ENCODE measurements at regions not wholly inside any gene's neighbourhood (a gene's known extent, or its start where the extent isn't known, plus 50 kb on each side); places are given as distances from the start of the nearest gene placed in this dataset.

DNA sequence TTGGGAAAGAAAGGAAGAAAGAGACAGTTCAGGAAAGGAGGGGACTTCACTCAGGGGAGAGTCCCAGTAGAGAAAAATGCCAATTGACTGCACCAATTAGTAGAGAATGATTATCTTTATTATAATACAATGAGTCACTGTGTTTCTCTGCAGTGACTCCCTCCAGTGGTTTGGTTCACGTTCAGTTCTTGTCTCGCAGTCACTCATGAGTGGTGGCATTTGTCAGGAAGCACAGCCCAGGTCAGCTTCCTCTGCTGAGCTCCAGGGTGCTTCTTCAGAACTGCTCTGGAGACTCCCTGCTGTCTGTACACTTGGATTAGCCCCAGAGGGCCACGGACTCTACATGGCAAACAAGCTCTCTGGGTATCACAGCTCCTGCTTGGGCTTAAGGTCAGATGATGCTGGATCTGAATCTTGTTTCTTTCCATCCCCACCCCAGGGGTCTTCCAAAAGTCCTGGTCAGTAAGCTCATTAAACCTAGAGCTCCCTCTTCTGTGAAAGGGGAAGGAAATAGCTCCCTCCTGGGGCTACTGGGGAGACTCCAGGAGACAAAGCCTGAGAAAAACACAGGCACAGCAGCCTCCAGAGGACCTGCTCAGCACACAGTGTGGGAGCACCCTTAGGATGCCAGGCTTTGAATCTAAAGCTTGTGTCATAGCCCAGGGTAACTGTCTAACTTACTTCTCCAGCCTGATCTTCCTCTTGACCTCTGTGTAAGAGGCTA is 619.0 kb downstream of the AJAP1 start:
- no peak for DNase-seq (ENCODE audit: low spot score)

- DNase-seq (ENCODE audit: low spot score): no peak
Observed at GRCh38 chr1:5272325-5272724, 617.9 kb downstream of the AJAP1 start.

- no peak for DNase-seq (ENCODE audit: low spot score)
Observed at GRCh38 chr1:5271264-5271663, 616.9 kb downstream of the AJAP1 start.

- DNase-seq (ENCODE audit: low spot score): no peak
Observed at GRCh38 chr1:5269901-5270300, 615.5 kb downstream of the AJAP1 start.

- DNase-seq (ENCODE audit: low spot score): no peak
Observed at GRCh38 chr1:5267603-5268235, 613.3 kb downstream of the AJAP1 start.

DNA sequence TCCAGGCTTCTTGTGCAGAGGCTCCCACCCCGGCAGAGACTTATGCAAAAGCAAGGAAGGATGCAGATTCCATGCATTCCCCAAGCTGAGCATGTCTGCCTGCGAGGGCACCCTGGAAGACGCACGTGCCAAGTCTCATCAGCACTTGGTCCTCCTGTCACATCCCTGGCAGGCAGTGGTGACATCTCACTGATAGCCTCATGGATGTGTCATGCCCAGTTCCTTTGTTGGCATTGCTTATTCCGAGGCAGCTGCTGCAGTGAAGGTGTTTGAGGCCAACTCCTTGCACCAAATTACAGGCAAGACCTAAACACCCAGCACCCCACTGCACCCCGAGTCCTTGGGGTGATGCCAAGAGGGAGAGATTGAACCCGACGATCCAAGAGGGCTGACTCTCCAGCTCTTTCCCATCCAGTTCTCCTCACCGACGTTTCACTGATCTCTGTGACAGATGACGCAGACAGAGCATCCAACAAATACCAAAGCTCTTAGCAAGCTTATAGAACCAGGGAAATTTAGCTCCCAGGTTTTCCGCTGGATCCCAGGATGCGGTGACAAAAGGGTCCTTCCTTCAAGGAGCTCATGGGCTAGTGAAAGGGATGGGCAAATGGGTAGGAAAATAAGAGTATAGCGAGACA is 611.1 kb downstream of the AJAP1 start:
- no peak for DNase-seq (ENCODE audit: low spot score)

- DNase-seq (ENCODE audit: low spot score): no peak
Observed at GRCh38 chr1:5264476-5264875, 610.1 kb downstream of the AJAP1 start.

DNA sequence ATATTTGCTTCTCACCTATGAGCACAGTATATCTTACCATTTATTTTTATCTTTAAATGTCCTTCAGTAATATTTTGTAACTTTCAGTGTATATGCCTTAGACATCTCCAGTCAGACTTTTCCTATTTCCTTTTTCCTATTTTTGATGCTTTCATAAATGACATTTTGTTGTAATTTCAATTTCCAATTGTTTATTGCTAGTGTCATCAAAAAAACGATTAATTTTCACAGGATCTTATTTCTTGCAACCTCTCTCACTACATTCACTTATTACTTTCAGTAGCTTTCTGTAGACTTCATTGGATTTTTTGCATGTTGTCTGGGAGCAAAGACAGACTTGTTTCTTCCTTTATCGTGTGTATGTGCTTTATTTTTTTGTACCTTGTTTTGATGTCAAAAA is 602.4 kb downstream of the AJAP1 start:
- no peak for DNase-seq (ENCODE audit: low spot score)

- DNase-seq (ENCODE audit: low spot score): no peak
Observed at GRCh38 chr1:5254975-5255374, 600.6 kb downstream of the AJAP1 start.

DNA sequence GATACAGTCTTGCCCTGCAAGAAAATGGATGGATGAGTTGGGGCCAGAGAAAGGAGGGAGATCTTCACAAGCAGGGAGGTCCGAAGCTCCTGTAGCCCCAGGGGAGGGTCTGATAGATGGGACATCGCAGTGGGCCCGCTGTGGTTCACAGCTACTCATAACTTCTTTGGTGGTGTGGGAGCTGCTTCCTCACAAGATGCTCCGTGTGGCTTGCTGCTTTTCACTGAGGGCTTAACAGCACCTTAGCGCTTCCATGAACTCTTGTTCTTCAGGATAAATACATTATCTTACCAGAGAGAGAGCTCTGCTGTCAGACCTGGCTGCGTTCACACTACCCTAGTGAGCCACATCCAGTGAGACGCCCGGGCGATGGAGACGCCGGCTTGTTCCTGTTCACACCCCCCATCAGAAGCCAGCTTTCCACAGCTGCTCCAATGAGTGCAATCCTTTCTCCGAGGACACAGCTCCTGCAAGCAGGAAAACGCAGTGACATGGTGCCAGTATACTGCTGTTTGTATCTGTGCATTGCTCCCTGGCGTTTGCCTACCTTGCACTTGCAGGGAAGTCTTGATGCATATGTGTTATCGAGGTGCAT is 599.8 kb downstream of the AJAP1 start:
- no peak for DNase-seq (ENCODE audit: low spot score)

GRCh38 chr1:5253036-5253435 is 598.6 kb downstream of the AJAP1 start:
- no peak for DNase-seq (ENCODE audit: low spot score)

GRCh38 chr1:5250336-5250735 is 595.9 kb downstream of the AJAP1 start:
- DNase-seq (ENCODE audit: low spot score): no peak

DNA sequence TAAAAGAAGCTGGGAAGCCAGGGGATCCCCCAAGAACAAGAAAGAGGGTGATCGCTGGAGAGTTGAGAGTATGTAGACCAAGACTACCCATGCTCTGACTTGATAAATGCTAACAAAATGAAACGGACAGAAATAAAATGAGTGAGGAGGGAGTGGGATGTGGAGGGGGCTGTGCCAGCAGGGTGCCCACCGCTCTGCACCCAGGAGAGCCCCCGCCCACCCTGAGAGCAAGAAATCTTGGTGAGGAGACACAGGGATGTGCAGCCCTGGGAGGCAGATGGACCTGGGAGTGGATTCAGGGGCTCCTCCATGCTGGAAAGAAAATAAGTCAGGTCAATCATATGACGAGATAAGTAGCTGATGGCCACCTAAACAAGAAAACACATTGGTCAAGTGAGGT is 590.9 kb downstream of the AJAP1 start:
- DNase-seq (ENCODE audit: low spot score): no peak

GRCh38 chr1:5244631-5245285 is 590.3 kb downstream of the AJAP1 start:
- no peak for DNase-seq (ENCODE audit: low spot score)

GRCh38 chr1:5242850-5243249 is 588.4 kb downstream of the AJAP1 start:
- no peak for DNase-seq (ENCODE audit: low spot score)

GRCh38 chr1:5239911-5240310 is 585.5 kb downstream of the AJAP1 start:
- no peak for DNase-seq (ENCODE audit: low spot score)

GRCh38 chr1:5238351-5239130 is 584.1 kb downstream of the AJAP1 start:
- no peak for DNase-seq (ENCODE audit: low spot score)

DNA sequence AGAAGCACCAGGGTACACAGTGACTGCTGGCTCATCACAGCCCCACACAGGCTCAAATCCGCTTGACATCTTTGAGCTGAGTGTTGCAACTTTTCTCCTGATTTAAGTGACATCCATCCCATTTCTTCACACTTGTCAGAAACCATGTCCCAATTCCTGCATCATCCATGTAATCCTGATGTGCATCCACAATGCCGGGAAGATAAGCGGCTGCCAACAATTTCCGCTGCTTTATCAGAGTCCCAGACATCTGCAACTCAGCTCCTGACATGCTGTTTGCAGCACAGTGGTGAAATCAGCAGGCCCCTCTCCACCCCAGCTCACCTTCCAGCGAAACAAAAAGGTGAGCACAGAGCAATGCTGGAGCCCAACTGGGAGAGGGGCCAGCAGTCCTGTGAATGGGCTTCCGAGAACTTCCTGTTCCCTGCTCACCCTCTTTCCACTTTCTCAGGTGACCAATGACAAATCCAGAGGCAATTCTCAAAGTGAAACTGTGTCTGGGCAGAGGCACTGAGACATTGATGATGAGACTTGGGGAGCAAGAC is 581.0 kb downstream of the AJAP1 start:
- no peak for DNase-seq (ENCODE audit: low spot score)

DNA sequence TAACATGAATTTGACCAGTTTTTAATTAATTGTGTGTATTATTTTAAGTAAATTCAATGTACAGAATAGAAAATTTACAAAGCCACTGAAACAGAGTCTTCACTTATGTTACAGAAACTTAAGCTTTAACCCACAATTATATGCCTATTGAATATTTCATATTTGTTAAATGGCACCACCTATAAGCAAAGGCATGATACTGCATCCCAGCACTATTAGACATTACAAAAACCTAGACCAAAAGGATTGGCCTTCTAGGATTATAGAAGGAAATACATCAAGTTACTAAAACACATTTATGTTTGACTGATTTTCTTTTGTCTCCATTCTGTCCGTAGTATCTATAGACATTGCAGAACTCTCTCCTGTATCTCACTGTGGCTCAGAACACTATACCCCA is 578.1 kb downstream of the AJAP1 start:
- no peak for DNase-seq (ENCODE audit: low spot score)

DNA sequence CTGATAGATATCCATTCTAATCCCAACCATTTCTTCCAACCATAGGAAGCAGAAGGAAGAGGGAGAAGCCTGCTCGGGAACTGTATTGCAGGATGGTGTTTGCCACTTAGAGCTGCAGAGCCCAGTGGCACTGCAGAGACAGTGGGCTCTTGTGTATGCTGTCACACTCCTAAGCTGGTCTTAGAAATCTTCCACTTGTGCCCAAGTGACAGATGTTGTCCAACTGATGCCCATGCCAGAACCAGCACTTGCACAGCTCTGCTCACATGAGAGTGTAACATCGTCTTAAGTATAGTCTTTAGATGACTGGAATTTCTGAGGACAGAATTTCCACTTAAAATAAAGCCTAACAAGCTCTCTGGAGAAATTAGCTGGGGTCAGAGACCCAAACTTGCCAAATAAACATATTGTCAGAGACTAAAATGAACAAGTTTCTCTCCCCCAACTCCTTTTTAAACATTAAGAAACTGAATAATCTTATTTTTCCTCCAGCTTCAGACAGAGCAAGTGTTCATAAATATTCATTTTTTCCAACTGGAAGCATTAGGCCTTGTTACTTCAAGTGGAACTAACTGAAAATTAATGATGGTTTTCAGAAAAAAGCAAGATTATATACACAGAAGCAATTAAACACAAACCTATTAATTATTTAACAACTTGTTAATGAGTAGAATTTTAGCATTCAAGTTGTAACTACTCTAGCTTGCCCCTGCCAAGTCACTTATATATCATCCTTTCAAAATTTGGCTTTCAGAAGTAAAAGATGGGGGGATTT is 577.3 kb downstream of the AJAP1 start:
- no peak for DNase-seq (ENCODE audit: low spot score)

GRCh38 chr1:5227114-5227513 is 572.7 kb downstream of the AJAP1 start:
- DNase-seq (ENCODE audit: low spot score): no peak

Measured in kidney capillary endothelial cell (primary cell).